ENCODE measurements at regions not wholly inside any gene's neighbourhood (a gene's known extent, or its start where the extent isn't known, plus 50 kb on each side); places are given as distances from the start of the nearest gene placed in this dataset.
"Not testable (repeated sequence)": the region's sequence is repeated elsewhere in the genome, so short reads cannot be mapped to it uniquely, and the experiment has no call there.

- DNase-seq (ENCODE audit: low read depth): no peak
Measured at GRCh38 chr5:39650008-39650762, 225.4 kb upstream of the DAB2 start.

- DNase-seq (ENCODE audit: low read depth): no peak
Measured at GRCh38 chr5:39648848-39649227, 224.1 kb upstream of the DAB2 start.

- DNase-seq (ENCODE audit: low read depth): no peak
Measured at GRCh38 chr5:39648085-39648847, 223.5 kb upstream of the DAB2 start.

DNA sequence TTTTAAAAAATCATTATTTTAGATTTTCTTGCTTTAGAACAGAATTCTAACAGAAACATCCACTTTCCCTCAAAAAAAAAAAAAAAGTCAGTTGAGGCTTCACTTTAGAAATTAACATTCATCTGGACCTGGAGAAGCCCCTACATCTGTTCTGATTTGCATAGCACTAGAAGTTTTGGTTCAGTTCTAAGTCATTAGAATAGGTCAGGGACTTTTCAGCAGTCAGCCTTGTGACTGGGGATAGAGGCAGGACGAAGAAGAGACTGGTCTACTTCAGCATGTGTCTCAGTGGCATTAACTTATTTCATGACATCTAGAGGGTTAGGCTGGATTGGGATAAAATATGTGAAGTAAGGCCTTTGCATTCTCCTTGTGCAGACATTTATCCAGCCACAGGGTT lies 215.8 kb upstream of the DAB2 start:
- DNase-seq (ENCODE audit: low read depth): no peak

DNA sequence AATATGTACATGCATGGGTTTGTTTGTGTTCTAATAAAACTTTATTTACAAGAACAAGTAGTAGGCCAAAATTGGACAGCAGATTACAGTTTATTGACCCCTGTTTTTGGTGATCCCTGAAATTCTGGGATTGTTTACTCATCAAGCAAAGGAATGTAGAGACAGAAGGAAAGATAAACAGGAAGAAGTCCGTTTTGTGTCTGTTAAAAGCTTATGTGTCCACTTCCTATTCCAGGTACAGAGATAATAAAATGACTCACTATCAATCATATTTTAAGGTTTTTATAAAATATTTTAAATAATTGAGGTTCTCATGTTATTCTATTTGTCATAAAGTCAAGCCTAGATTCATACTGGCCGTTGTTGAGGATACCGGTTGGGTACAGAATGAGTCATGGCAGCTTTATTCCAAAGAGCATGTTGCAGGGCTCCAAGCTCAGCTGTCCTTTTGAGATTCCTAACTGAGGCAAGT lies 214.9 kb upstream of the DAB2 start:
- no peak for DNase-seq (ENCODE audit: low read depth)

GRCh38 chr5:39638813-39639212 lies 214.0 kb upstream of the DAB2 start:
- DNase-seq (ENCODE audit: low read depth): no peak

DNA sequence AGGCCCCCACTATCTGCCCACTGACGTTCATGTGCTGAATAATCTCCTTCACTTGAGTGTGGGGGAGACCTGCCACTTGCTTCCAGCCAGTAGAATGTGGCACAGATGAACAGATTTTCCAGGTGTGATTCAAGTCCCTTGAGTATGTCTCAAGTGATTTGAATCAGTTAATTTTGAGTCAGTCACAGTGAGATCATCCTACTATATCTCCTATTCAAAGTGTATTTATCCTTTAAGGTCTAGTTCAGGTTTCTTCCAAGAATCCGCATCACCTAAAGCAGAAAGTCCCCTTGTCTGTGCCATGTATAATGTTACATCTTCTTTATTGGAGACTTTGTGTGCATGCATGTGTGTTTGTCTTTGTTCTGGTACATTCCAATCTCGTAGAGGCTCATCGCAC lies 208.3 kb upstream of the DAB2 start:
- DNase-seq (ENCODE audit: low read depth): no peak

- DNase-seq (ENCODE audit: low read depth): no peak
Measured at GRCh38 chr5:39631958-39632357, 207.2 kb upstream of the DAB2 start.

DNA sequence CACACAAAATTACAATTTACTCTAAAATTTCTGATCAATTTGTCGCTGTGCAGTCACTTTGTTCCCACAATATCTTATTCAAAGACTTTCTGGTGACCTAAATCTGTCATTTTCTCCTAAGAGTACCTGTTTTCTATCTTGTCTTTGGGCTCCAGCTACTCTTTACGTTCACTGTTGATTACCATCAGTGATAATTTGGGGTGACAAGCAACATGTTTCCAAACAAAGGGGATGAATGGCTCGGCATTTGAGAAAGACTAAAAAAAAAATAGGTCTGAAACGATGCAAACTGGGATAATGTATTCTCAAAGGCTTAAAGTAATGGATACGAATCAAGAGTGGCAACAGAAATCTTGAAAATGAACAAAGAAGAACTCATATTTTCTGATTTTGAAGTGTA lies 205.2 kb upstream of the DAB2 start:
- DNase-seq (ENCODE audit: low read depth): no peak

DNA sequence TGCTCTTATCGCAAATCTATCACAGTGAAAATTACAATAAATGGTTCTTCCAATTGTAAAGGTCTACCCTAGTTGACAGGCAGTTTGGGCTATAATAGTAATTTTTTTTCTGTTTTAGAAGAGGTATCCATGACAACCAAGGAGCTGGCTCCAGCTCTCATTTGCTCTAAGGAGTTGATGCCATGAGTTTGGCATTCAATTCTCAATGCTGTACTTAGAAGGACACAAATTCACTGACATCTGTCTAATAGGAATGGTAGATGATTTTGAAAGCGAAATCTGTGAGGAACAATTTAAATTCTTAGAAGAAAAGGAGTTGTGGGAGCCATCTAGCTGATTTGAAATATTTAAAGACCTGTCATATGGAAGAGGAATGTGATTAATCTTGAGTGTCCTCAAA lies 203.6 kb upstream of the DAB2 start:
- DNase-seq (ENCODE audit: low read depth): no peak

DNA sequence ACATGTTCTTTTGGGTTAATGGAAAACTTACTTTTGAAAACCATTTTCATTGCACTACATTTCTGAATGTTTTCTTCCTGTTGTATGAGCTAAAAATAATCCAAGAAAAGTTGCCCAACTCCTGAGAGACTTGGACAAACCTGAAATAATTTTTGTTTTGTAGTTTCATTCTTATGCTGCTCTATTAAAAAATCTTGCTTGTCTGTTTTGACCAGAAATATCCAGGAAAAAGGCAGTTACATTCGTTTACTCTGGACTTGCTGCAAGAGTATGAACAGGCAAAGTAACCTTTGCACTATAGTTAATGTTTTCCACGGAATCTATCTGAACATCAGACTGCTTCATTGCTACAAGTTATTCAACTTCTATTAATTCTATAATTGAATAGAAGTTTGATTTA lies 200.1 kb upstream of the DAB2 start:
- no peak for DNase-seq (ENCODE audit: low read depth)

- DNase-seq (ENCODE audit: low read depth): no peak
Measured at GRCh38 chr5:39624268-39624886, 199.6 kb upstream of the DAB2 start.

DNA sequence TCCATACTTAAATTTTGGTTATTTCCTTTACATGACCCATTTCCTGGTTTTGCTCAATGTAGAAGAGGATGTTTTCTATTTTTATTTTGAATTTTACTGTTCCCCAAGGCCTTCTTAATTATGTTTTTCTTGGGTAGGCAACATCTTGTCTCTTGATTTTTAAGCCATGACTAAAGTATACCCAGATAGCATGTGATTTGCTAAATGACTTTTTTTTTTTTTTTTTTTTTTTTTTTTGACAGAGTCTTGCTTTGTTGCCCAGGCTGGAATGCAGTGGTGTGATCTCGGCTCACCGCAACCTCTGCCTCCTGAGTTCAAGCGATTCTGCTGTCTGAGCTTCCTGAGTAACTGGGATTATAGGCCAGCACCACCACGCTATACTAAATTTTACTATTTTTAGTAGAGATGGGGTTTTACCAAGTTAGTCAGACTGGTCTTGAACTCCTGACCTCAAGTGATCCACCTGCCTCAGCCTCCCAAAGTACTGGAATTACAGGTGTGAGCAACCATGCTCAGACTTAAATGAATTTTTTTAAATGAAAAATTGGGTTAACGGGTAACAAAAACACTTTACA lies 198.6 kb upstream of the DAB2 start:
- DNase-seq (ENCODE audit: low read depth): no peak

- DNase-seq (ENCODE audit: low read depth): no peak
Measured at GRCh38 chr5:39622281-39622680, 197.5 kb upstream of the DAB2 start.

DNA sequence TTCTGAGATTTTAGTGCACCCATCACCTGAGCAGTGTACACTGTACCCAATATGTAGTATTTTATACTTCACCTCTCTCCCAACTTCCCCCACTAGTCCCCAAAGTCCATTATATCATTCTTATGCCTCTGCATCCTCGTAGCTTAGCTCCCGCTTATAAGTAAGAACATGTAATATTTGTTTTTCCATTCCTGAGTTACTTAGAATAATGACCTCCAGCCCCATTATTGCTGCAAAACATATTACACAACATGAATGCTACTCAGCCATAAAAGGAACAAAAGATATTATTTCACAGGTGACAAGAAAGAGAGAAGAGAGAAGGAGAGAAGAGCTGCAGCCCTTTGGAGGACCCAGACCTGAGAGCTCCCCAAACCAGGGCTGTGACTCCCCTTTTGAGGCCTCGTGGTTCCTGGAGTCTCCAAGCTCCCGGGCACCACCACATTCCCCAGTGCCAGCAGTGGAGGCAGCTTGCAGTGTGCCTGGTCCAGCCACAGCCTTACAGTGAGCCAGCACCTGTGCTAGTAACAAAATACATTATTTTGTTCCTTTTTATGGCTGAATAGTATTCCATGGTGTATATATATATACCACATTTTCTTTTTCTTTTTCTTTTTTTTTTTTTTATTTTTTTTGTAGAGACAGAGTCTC lies 194.5 kb upstream of the DAB2 start:
- DNase-seq (ENCODE audit: low read depth): no peak

DNA sequence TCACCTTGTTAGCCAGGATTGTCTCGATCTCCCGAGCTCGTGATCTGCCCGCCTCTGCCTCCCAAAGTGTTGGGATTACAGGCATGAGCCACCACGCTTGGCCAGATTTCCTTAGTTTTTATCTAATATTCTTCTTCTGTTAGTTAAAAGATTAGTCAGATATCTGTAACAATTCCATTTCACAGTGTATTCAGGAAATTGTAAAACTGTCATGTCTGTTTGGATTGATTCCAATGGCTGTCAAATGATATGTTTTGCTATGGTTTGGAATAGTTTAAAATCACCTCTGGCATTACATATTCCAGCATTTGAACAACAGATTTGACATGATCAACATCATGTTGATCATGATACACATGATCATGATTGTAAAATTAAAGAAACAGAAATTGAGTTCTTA lies 193.6 kb upstream of the DAB2 start:
- no peak for DNase-seq (ENCODE audit: low read depth)

GRCh38 chr5:39616131-39616530 lies 191.4 kb upstream of the DAB2 start:
- DNase-seq (ENCODE audit: low read depth): no peak

DNA sequence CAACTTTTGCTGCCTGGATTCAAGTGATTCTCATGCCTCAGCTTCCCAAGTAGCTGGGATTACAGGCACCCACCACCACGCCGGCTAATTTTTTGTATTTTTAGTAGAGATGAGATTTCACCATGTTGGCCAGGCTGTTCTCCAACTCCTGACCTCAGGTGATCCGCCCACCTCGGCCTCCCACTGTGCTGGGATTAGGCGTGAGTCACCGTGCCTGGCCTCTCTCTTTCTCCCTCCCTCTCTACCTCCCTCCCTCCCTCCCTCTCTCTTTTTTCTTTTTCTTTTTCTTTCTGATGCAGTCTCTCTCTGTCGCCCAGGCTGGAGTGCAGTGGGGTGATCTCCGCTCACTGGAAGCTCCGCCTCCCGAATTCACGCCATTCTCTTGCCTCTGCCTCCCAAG lies 186.3 kb upstream of the DAB2 start:
- DNase-seq (ENCODE audit: low read depth): not testable (repeated sequence)

DNA sequence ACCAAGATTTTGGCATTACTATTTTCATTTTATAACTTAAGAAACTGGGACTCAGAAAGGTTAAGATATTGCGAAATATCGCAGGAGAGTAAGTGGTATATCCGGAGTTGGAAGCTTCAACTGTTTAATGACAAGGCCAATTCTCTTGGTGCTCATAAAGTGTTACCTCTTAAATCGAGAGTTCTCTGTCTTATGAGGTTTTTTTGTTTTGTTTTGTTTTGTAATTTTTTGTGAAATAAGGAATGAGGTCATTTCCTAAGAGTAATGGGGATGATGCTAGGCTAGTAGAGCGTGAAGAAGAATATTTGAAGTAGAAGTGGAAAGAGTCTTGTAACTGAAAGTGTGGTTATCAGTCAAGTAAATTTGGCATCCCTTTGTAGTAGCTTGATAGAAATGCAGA lies 183.2 kb upstream of the DAB2 start:
- no peak for DNase-seq (ENCODE audit: low read depth)

DNA sequence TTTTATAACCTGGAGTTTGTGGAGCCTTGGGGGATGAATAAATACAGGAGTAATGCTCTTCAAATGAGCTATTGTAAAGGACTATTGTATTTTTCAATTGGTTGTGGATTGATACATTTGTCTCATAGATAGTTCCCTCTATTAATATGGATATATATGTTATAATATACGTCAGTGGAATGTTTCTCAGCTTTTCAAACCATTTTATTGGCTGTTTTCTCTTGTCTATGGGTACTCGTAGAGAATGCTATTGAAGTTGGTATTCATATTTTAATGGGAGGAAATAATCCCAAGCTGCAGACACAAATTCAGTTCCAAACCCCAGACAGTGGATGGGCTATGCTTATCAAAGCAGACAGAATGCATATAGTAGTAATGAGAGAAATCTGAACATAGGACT lies 181.8 kb upstream of the DAB2 start:
- DNase-seq (ENCODE audit: low read depth): no peak

GRCh38 chr5:39605588-39606575 lies 181.1 kb upstream of the DAB2 start:
- no peak for DNase-seq (ENCODE audit: low read depth)
